ENCODE measurements at regions not wholly inside any gene's neighbourhood (a gene's known extent, or its start where the extent isn't known, plus 50 kb on each side); places are given as distances from the start of the nearest gene placed in this dataset.

GRCh38 chrX:28189011-28189410 is 207.8 kb upstream of the DCAF8L1 start:
- H3K27me3 ChIP-seq (ENCODE audit: control insufficient read depth, insufficient read depth, low read length), result no peaks in the 10 kb centered on the region
- H3K9me3 ChIP-seq (ENCODE audit: control insufficient read depth, insufficient read depth, low read depth, low read length), result no peaks in the 10 kb centered on the region
- BruUV-seq (replicated peaks), result no TSS peak
- peak; percentile 32 for DNase-seq (ENCODE audit: low read depth, low spot score)
- H3K36me3 ChIP-seq (ENCODE audit: control insufficient read depth, insufficient read depth, low read length), result no peaks in the 10 kb centered on the region
- POLR2A ChIA-PET, result interaction anchor here (0.6 kb wide), 1 partner anchor 671 kb away, joined by 6 read pairs; no protein-coding TSS in a partner anchor
- H3K27ac ChIP-seq (ENCODE audit: low read length), result no peak overlapping the region
- no peak overlapping the region for H3K4me3 ChIP-seq (ENCODE audit: low read depth in 2 of 2, low read length in 2 of 2)
- CTCF ChIA-PET, result no interaction called here
- intact Hi-C loops (cut with micrococcal nuclease; ENCODE audit: unreplicated experiment), result no loop called here
- in situ Hi-C loops (cut with HindIII; ENCODE audit: low pct_unique_long_range_greater_than_20kb, low sequenced_read_pairs), result no loop called here
- ATAC-seq, result no peak
- H3K4me1 ChIP-seq (ENCODE audit: control insufficient read depth, insufficient read depth, low read length), result no peaks in the 10 kb centered on the region
- TF ChIP-seq REST (IDR thresholded peaks at IDR 0.05; ENCODE audit: insufficient read depth in 1 of 2, low read depth in 2 of 2, low read length in 1 of 2) (no peak), CTCF (IDR thresholded peaks at IDR 0.05) (no peak), SIN3A (IDR thresholded peaks at IDR 0.05; ENCODE audit: borderline replicate concordance, insufficient read depth, low read depth, low read length) (no peak), TCF7L2 (IDR thresholded peaks at IDR 0.05; ENCODE audit: low read depth, low read length) (no peak), POLR2AphosphoS5 (IDR thresholded peaks at IDR 0.05; ENCODE audit: low read depth, low read length) (no peak)

DNA sequence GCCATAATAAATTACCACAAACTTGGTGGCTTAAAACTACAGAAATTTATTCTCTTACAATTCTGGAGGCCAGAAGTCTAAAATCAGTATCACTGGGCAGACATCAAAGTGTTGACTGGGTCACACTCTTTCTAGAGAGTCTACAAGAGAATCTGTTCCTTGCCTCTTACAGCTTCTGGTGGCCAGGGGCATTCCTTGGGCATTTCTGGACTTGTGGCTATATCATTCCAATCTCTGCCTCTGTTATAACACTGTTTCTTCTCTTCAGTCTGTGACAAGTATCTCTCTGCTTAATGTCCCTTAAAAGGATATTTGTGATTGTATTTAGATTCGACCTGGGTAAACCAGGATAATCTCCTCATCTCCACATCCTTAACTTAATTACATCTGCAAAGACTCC is 207.3 kb upstream of the DCAF8L1 start:
- no peak for DNase-seq (ENCODE audit: low read depth, low spot score)
- Histone ChIP-seq H3K27ac (ENCODE audit: low read length) (no peak overlapping the region), H3K27me3 (ENCODE audit: control insufficient read depth, insufficient read depth, low read length) (no peaks in the 10 kb centered on the region), H3K9me3 (ENCODE audit: control insufficient read depth, insufficient read depth, low read depth, low read length) (no peaks in the 10 kb centered on the region), H3K4me1 (ENCODE audit: control insufficient read depth, insufficient read depth, low read length) (no peaks in the 10 kb centered on the region), H3K36me3 (ENCODE audit: control insufficient read depth, insufficient read depth, low read length) (no peaks in the 10 kb centered on the region), H3K4me3 (ENCODE audit: low read depth in 2 of 2, low read length in 2 of 2) (no peak overlapping the region)
- no TSS peak for BruUV-seq (replicated peaks)
- TF ChIP-seq SIN3A (IDR thresholded peaks at IDR 0.05; ENCODE audit: borderline replicate concordance, insufficient read depth, low read depth, low read length) (no peak), TCF7L2 (IDR thresholded peaks at IDR 0.05; ENCODE audit: low read depth, low read length) (no peak), REST (IDR thresholded peaks at IDR 0.05; ENCODE audit: insufficient read depth in 1 of 2, low read depth in 2 of 2, low read length in 1 of 2) (no peak), POLR2AphosphoS5 (IDR thresholded peaks at IDR 0.05; ENCODE audit: low read depth, low read length) (no peak), CTCF (IDR thresholded peaks at IDR 0.05) (no peak)
- intact Hi-C loops (cut with micrococcal nuclease; ENCODE audit: unreplicated experiment), result no loop called here
- in situ Hi-C loops (cut with HindIII; ENCODE audit: low pct_unique_long_range_greater_than_20kb, low sequenced_read_pairs), result no loop called here
- ChIA-PET POLR2A (interaction anchor here (0.6 kb wide), 1 partner anchor 671 kb away, joined by 6 read pairs; no protein-coding TSS in a partner anchor), CTCF (no interaction called here)
- ATAC-seq, result no peak

Measured in Panc1 (cell line).